Neural crest cell (in vitro differentiated cells): ENCODE measurements at regions not wholly inside any gene's neighbourhood (a gene's known extent, or its start where the extent isn't known, plus 50 kb on each side); places are given as distances from the start of the nearest gene placed in this dataset.
"Not testable (repeated sequence)": the region's sequence is repeated elsewhere in the genome, so short reads cannot be mapped to it uniquely, and the experiment has no call there.

Experiments
- DNase-seq: peaks from one replicate; pipeline ENCODE4 v3.0.0; 2021; ENCODE audit warnings: low read depth, mixed read lengths, low spot score
- H3K27ac Mint-ChIP-seq: one replicate; pipeline ENCODE4 v1.8.0; 2021; ENCODE audit warnings: mild to moderate bottlenecking, mixed read lengths; ENCODE audit not compliant: unreplicated experiment
- H3K27me3 Mint-ChIP-seq: 2 replicates; pipeline ENCODE4 v1.8.0; 2021; ENCODE audit warnings: low read depth, mild to moderate bottlenecking, mixed read lengths
- H3K36me3 Mint-ChIP-seq: 2 replicates; pipeline ENCODE4 v1.8.0; 2021; ENCODE audit warnings: low read depth, mild to moderate bottlenecking, mixed read lengths
- H3K4me1 Mint-ChIP-seq: 2 replicates; pipeline ENCODE4 v1.8.0; 2021; ENCODE audit warnings: mixed read lengths
- H3K4me3 Mint-ChIP-seq: one replicate; pipeline ENCODE4 v1.8.0; 2021; ENCODE audit warnings: mild to moderate bottlenecking, mixed read lengths
- H3K9me3 Mint-ChIP-seq: 2 replicates; pipeline ENCODE4 v1.8.0; 2021; ENCODE audit warnings: mixed read lengths
- TF ChIP-seq, protein P1 (sequence below): fragments of 200-600 bp; sonication (generic); conservative IDR thresholded peaks from 2 replicates; pipeline ENCODE4 v1.5.0; 2021; ENCODE audit warnings: antibody characterized with exemption, mild to moderate bottlenecking

DNA sequence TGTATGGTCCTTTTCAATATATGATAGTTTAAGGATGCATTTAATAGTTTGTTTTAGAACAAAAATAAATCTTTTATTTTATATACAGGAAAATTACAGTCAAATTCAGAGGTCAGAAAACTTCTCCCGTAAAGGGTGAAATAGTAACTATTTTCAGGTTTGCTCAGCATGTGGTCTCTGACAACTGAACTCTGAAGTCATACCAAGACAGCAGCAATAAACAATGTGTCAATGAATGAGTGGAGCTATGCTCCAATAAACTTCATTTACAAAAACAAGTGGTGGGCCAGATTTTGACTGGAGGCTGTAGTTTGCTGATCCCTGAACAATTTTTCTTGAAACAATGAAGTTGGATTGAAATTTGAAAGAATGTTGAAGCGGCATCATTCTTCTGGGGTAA lies 123.6 kb downstream of the ZNF248 start:
- Mint-ChIP-seq H3K4me3 (no peak overlapping the region), H3K9me3 (peaks cover 12% of the 10 kb centered on the region), H3K4me1 (no peaks in the 10 kb centered on the region), H3K27me3 (no peaks in the 10 kb centered on the region), H3K27ac (no peak overlapping the region), H3K36me3 (peaks cover 2% of the 10 kb centered on the region)
- no peak for DNase-seq
- TF ChIP-seq, protein P1, sequence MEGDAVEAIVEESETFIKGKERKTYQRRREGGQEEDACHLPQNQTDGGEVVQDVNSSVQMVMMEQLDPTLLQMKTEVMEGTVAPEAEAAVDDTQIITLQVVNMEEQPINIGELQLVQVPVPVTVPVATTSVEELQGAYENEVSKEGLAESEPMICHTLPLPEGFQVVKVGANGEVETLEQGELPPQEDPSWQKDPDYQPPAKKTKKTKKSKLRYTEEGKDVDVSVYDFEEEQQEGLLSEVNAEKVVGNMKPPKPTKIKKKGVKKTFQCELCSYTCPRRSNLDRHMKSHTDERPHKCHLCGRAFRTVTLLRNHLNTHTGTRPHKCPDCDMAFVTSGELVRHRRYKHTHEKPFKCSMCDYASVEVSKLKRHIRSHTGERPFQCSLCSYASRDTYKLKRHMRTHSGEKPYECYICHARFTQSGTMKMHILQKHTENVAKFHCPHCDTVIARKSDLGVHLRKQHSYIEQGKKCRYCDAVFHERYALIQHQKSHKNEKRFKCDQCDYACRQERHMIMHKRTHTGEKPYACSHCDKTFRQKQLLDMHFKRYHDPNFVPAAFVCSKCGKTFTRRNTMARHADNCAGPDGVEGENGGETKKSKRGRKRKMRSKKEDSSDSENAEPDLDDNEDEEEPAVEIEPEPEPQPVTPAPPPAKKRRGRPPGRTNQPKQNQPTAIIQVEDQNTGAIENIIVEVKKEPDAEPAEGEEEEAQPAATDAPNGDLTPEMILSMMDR, result no peak

DNA sequence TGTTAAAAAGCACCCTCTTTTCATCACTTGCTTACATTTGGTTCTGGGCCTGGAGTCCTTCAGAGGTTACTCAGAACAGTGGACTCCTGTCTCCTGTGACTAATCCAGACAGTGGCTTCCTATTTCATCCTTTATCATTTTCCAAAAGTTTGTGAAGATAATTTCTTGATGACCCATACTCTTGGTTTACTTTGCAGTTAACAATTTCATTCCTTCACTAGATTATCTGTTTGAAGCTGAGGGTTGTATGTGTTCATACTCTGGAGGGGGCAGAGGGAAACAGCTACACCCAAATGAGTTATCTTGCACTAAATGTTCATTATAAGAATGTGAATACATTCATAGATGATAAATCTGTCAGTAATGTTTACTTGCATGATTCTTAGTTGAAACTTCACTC lies 124.7 kb downstream of the ZNF248 start:
- peaks cover 2% of the 10 kb centered on the region for H3K36me3 Mint-ChIP-seq
- H3K4me3 Mint-ChIP-seq, result no peak overlapping the region
- DNase-seq, result no peak
- H3K4me1 Mint-ChIP-seq, result no peaks in the 10 kb centered on the region
- H3K27me3 Mint-ChIP-seq, result no peaks in the 10 kb centered on the region
- H3K27ac Mint-ChIP-seq, result no peak overlapping the region
- TF ChIP-seq, protein P1, result no peak
- H3K9me3 Mint-ChIP-seq, result peaks cover 12% of the 10 kb centered on the region

DNA sequence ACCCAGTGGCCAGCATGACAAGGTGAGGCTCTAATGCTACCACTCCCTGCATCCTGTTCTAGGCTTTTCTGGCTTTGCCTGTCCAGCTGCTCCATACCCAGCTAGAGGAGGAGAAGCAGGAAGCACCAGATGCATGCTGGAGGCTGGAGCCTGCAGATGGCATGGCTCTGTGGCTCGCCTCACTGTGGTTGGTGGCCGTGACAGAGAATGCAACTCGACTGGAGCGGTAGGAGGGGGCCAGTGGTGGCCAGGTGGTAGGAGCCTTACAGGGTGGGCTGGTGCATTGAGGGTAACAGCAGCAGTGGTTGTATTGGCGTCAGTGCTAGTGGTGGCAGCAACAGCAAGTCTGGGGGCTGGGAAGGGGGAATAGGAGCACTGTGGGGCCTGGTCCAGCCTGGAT lies 128.6 kb downstream of the ZNF248 start:
- DNase-seq, result no peak
- Mint-ChIP-seq H3K36me3 (peaks cover 4% of the 10 kb centered on the region), H3K4me3 (no peak overlapping the region), H3K9me3 (peaks cover 18% of the 10 kb centered on the region), H3K4me1 (no peaks in the 10 kb centered on the region), H3K27ac (no peak overlapping the region), H3K27me3 (no peaks in the 10 kb centered on the region)
- TF ChIP-seq, protein P1, result no peak

DNA sequence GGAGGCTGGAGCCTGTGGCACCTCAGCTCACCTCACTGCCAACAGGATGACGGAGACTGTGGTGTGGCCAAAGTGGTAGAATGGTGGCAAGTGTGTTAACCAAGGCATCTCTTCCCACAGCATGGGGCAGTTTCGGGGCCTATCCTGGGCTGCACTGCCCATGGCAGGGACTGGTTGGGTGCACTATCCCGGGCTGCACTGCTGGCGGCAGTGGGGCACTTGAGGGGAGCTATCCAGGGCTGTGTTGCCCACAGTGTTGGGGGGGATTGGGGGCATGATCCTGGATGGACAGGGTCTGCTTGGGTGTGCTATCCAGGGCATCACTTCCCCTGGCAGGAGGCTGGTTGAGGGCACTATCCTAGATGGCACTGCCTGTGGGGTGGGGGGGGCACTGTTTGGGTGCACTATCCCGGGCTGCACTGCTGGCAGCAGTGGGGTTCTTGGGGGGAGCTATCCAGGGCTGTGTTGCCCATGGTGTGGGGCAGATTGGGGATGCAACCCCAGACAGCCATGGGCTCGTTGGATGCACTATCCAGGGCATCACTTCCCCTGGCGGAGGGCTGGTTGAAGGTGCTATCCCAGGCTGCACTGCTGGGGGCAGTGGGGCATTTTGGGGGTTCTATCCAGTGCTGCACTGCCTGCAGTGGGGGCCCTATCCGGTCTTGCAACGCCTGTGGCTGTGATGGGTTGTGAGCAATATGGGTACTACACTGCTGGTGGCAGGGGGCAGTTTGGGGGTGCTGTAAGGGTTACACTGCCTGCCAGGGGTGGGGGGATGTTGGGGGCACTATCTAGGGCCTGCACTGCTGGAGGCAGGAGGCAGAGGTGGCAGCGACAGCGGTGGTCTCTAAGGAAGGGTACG lies 129.7 kb downstream of the ZNF248 start:
- H3K36me3 Mint-ChIP-seq, result peaks cover 4% of the 10 kb centered on the region
- TF ChIP-seq, protein P1, result no peak
- H3K4me3 Mint-ChIP-seq, result no peak overlapping the region
- no peaks in the 10 kb centered on the region for H3K27me3 Mint-ChIP-seq
- no peaks in the 10 kb centered on the region for H3K4me1 Mint-ChIP-seq
- H3K27ac Mint-ChIP-seq, result no peak overlapping the region
- peaks cover 19% of the 10 kb centered on the region for H3K9me3 Mint-ChIP-seq
- no peak for DNase-seq

GRCh38 chr10:37721100-37721499 lies 136.3 kb downstream of the ZNF248 start:
- Mint-ChIP-seq H3K27ac (no peak overlapping the region), H3K27me3 (no peaks in the 10 kb centered on the region), H3K9me3 (peaks cover 28% of the 10 kb centered on the region), H3K36me3 (peaks cover 15% of the 10 kb centered on the region), H3K4me3 (no peak overlapping the region), H3K4me1 (no peaks in the 10 kb centered on the region)
- DNase-seq, result no peak
- TF ChIP-seq, protein P1, result no peak

DNA sequence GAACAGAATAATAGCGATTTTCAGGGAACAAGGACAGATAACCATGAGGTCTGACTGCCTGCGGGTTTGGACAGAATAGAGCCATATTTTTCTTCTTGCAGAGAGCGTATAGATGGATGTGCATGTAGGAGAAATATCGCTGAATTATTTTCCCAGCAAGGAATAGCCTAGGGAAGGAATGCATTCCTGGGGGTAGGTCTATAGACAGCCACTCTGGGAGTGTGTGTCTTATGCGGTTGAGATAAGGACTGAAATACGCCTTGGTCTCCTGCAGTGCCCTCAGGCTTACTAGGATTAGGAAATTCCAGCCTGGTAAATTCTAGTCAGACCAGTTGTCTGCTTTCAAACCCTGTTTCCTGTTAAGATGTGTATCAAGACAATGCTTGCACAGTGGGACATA lies 139.3 kb downstream of the ZNF248 start:
- Mint-ChIP-seq H3K9me3 (peaks cover 20% of the 10 kb centered on the region), H3K36me3 (peaks cover 12% of the 10 kb centered on the region)
- DNase-seq, H3K4me1 Mint-ChIP-seq, H3K27me3 Mint-ChIP-seq, H3K4me3 Mint-ChIP-seq, H3K27ac Mint-ChIP-seq: not testable (repeated sequence)
